Neural cell (in vitro differentiated cells): ENCODE measurements at regions not wholly inside any gene's neighbourhood (a gene's known extent, or its start where the extent isn't known, plus 50 kb on each side); places are given as distances from the start of the nearest gene placed in this dataset.

ENCODE experiments used
- H2AFZ ChIP-seq: fragments of 200-600, 300-800 bp; sonication (generic), shearing (Covaris generic); 2 replicates; pipeline ENCODE4 v1.6.0; 2014; ENCODE audit warnings: low read depth, mild to moderate bottlenecking, antibody characterized with exemption, low read length, moderate library complexity
- H3F3A ChIP-seq: fragments of 200-600 bp; shearing (Covaris generic); 2 replicates; pipeline ENCODE4 v1.6.1; 2016; ENCODE audit warnings: mild to moderate bottlenecking, moderate library complexity, mixed read lengths, antibody characterized with exemption, low read length; ENCODE audit not compliant: insufficient read depth, poor library complexity, severe bottlenecking
- H3K27ac ChIP-seq: fragments of 200-600, 300-800 bp; sonication (generic), shearing (Covaris generic); 2 replicates; pipeline ENCODE4 v1.5.1; 2014; ENCODE audit warnings: mild to moderate bottlenecking, low read length, moderate library complexity
- H3K27me3 ChIP-seq: fragments of 300-800, 200-600 bp; sonication (generic), shearing (Covaris generic); 2 replicates; pipeline ENCODE4 v1.6.0; 2014; ENCODE audit warnings: mild to moderate bottlenecking, low read depth, low read length, moderate library complexity; ENCODE audit not compliant: insufficient read depth
- H3K36me3 ChIP-seq: fragments of 300-800, 200-600 bp; sonication (generic), shearing (Covaris generic); 2 replicates; pipeline ENCODE4 v1.5.1; 2014; ENCODE audit warnings: mild to moderate bottlenecking, antibody characterized with exemption, low read length, moderate library complexity; ENCODE audit not compliant: insufficient read depth
- H3K4me2 ChIP-seq: fragments of 300-800, 200-600 bp; sonication (generic), shearing (Covaris generic); 2 replicates; pipeline ENCODE4 v1.6.0; 2014; ENCODE audit warnings: mild to moderate bottlenecking, low read length
- H3K4me3 ChIP-seq: fragments of 300-800, 200-600 bp; sonication (generic), shearing (Covaris generic); 2 replicates; pipeline ENCODE4 v1.5.1; 2014; ENCODE audit warnings: mild to moderate bottlenecking, low read length, moderate library complexity
- H3K79me2 ChIP-seq: fragments of 200-600 bp; shearing (Covaris generic); replicated peaks from 2 replicates; pipeline ENCODE4 v1.6.0; 2014; ENCODE audit warnings: mild to moderate bottlenecking, low read length, moderate library complexity; ENCODE audit not compliant: insufficient read depth
- H3K9ac ChIP-seq: fragments of 300-800, 200-600 bp; sonication (generic), shearing (Covaris generic); 2 replicates; pipeline ENCODE4 v1.6.1; 2016; ENCODE audit warnings: mild to moderate bottlenecking, low read length, mixed read lengths
- H3K9me2 ChIP-seq: fragments of 200-600 bp; shearing (Covaris generic); 2 replicates; pipeline ENCODE4 v1.6.1; 2016; ENCODE audit warnings: mild to moderate bottlenecking, low read length, mixed read lengths; ENCODE audit not compliant: insufficient read depth
- H3K9me3 ChIP-seq: fragments of 200-600, 300-800 bp; sonication (generic), shearing (Covaris generic); 2 replicates; pipeline ENCODE4 v1.6.1; 2016; ENCODE audit warnings: mild to moderate bottlenecking, mixed run types, low read length, moderate library complexity, mixed read lengths
- H4K20me1 ChIP-seq: fragments of 200-600 bp; shearing (Covaris generic); 2 replicates; pipeline ENCODE4 v1.6.1; 2016; ENCODE audit warnings: mild to moderate bottlenecking, mixed run types; ENCODE audit not compliant: insufficient read depth
- CTCF ChIP-seq: fragments of 450-650 bp; IDR thresholded peaks from 2 replicates; pipeline ENCODE4 v1.5.1; 2014; ENCODE audit warnings: antibody characterized with exemption, mild to moderate bottlenecking, moderate library complexity; ENCODE audit not compliant: poor library complexity, severe bottlenecking
- EP300 ChIP-seq: fragments of 450-650 bp; conservative IDR thresholded peaks from 2 replicates; pipeline ENCODE4 v1.6.1; 2014; ENCODE audit warnings: antibody characterized with exemption, mild to moderate bottlenecking, moderate library complexity; ENCODE audit not compliant: poor library complexity, severe bottlenecking
- EZH2 ChIP-seq: fragments of 200-600, 300-800 bp; shearing (Covaris generic), sonication (generic); IDR thresholded peaks from 2 replicates; pipeline ENCODE4 v1.6.1; 2014; ENCODE audit warnings: antibody characterized with exemption, low read length, borderline replicate concordance, mild to moderate bottlenecking; ENCODE audit not compliant: insufficient read depth, poor library complexity, severe bottlenecking
- MXI1 ChIP-seq: fragments of 450-650 bp; conservative IDR thresholded peaks from 2 replicates; pipeline ENCODE4 v1.6.1; 2014; ENCODE audit warnings: antibody characterized with exemption, mild to moderate bottlenecking; ENCODE audit not compliant: poor library complexity, severe bottlenecking
- POLR2AphosphoS5 ChIP-seq: IDR thresholded peaks from 2 replicates; pipeline ENCODE4 v1.6.1; 2012
- RAD21 ChIP-seq: fragments of 450-650 bp; conservative IDR thresholded peaks from 2 replicates; pipeline ENCODE4 v1.6.1; 2014; ENCODE audit warnings: antibody characterized with exemption, mild to moderate bottlenecking, moderate library complexity
- REST ChIP-seq: IDR thresholded peaks from 2 replicates; pipeline ENCODE4 v1.6.1; 2012; ENCODE audit warnings: borderline replicate concordance
- SMC3 ChIP-seq: fragments of 450-650 bp; conservative IDR thresholded peaks from 2 replicates; pipeline ENCODE4 v1.6.1; 2014; ENCODE audit warnings: antibody characterized with exemption, mild to moderate bottlenecking, moderate library complexity; ENCODE audit not compliant: poor library complexity
- TAF1 ChIP-seq: IDR thresholded peaks from 2 replicates; pipeline ENCODE4 v1.6.1; 2012; ENCODE audit warnings: low read depth

GRCh38 chr17:72403713-72404209 is 282.9 kb downstream of the SOX9 start:
- H3K36me3 ChIP-seq: no peaks in the 10 kb centered on the region
- no peaks in the 10 kb centered on the region for H3K9me2 ChIP-seq
- no peak overlapping the region for H3K9ac ChIP-seq
- no peaks in the 10 kb centered on the region for H3K9me3 ChIP-seq
- H3K79me2 ChIP-seq: no peaks in the 10 kb centered on the region
- no peaks in the 10 kb centered on the region for H4K20me1 ChIP-seq
- no peak overlapping the region for H3K27ac ChIP-seq
- no peak for TF ChIP-seq MXI1
- no peak for TF ChIP-seq TAF1
- TF ChIP-seq RAD21: no peak
- TF ChIP-seq REST: no peak
- TF ChIP-seq SMC3: no peak
- TF ChIP-seq CTCF: no peak
- no peak for TF ChIP-seq EZH2
- no peak for TF ChIP-seq EP300
- TF ChIP-seq POLR2AphosphoS5: no peak
- H3K27me3 ChIP-seq: no peaks in the 10 kb centered on the region
- no peak overlapping the region for H2AFZ ChIP-seq
- H3K4me2 ChIP-seq: no peak overlapping the region
- no peaks in the 10 kb centered on the region for H3F3A ChIP-seq
- H3K4me3 ChIP-seq: no peak overlapping the region

GRCh38 chr17:72404872-72405271 is 284.1 kb downstream of the SOX9 start:
- TF ChIP-seq RAD21: no peak
- no peak for TF ChIP-seq SMC3
- no peak for TF ChIP-seq REST
- no peak for TF ChIP-seq EZH2
- no peak for TF ChIP-seq TAF1
- no peak for TF ChIP-seq POLR2AphosphoS5
- TF ChIP-seq EP300: no peak
- no peak for TF ChIP-seq MXI1
- Histone ChIP-seq H3K9me2 (no peaks in the 10 kb centered on the region), H2AFZ (no peak overlapping the region), H3K4me3 (no peak overlapping the region), H3K79me2 (no peaks in the 10 kb centered on the region), H3K27me3 (no peaks in the 10 kb centered on the region), H3K27ac (no peak overlapping the region), H4K20me1 (no peaks in the 10 kb centered on the region), H3K9ac (no peak overlapping the region), H3F3A (no peaks in the 10 kb centered on the region), H3K4me2 (no peak overlapping the region), H3K9me3 (no peaks in the 10 kb centered on the region), H3K36me3 (no peaks in the 10 kb centered on the region)
